HG02571 (cell line): ENCODE measurements at regions not wholly inside any gene's neighbourhood (a gene's known extent, or its start where the extent isn't known, plus 50 kb on each side); places are given as distances from the start of the nearest gene placed in this dataset.
"Not testable (repeated sequence)": the region's sequence is repeated elsewhere in the genome, so short reads cannot be mapped to it uniquely, and the experiment has no call there.

Experiments
- ATAC-seq: cut with Tn5 transposase; IDR thresholded peaks from one replicate; pipeline ENCODE4 v1.9.1; 2021; ENCODE audit warnings: mild to moderate bottlenecking, moderate library complexity; ENCODE audit not compliant: unreplicated experiment

DNA sequence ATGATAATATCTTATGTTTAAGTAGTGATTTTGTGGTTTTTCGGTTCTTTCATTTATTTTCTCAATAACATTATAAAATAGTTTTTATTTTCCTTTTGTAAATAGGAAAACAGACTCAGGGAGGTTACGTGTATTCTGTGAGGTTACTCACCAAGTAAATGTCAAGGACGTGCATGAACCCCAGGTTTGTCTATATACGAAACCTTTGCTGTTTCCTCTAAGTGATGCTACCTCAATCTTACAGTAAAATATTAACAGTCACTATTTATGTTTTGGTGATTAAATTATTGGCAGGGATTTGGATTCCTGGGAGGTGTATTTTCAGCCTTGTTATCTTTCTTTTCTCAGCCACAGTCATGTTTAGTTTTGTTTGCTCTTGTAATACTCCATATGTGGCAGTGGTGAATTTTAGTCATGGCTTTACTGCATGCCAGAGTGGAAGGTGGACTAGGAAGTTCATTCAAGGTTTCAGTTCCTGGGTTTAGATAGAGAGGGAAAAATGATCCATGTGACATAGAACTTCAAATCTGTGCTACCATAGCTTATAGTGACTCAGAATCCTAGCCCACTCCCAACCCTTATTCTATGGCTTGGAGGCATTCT is 139.9 kb downstream of the ARL4A start:
- no peak for ATAC-seq

GRCh38 chr7:12827920-12828319 is 140.5 kb downstream of the ARL4A start:
- no peak for ATAC-seq

DNA sequence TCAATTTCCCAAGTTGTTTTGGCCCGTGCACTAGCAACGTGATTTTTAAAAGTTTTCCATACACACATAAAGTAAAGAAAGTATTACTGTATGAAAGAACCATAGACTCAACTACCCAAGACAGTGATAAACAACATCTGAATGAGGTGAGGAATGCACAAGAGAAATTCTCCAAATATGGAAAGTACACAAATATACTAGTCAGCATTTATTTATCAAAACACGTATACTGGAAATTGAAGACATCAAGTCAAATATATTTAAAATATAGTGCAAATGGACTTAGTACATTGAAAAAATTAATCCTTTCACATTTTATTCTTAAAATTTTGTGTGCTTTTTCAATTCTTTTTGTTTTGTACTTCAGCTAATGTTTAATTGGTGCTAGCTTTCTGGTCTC is 143.6 kb downstream of the ARL4A start:
- no peak for ATAC-seq

DNA sequence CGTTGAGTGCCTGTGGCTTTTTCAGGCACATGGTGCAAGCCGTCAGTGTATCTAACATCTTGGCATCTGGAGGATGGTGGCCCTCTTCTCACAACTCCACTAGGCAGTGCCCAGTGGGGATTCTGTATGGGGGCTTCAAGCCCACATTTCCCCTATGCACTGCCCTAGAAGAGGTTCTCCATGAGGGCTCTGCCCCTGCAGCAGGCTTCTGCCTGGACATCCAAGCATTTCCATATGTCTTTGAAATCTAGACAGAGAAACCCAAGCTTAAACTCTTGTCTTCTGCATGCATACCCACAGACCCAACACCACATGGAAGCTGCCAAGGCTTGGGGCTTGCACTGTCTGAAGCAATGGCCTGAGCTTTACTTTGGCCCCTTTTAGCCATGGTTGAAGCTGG is 146.4 kb downstream of the ARL4A start:
- ATAC-seq = no peak

- ATAC-seq = no peak
Observed at GRCh38 chr7:12834782-12835181, 147.3 kb downstream of the ARL4A start.

GRCh38 chr7:12839508-12840153 is 152.2 kb downstream of the ARL4A start:
- no peak for ATAC-seq

DNA sequence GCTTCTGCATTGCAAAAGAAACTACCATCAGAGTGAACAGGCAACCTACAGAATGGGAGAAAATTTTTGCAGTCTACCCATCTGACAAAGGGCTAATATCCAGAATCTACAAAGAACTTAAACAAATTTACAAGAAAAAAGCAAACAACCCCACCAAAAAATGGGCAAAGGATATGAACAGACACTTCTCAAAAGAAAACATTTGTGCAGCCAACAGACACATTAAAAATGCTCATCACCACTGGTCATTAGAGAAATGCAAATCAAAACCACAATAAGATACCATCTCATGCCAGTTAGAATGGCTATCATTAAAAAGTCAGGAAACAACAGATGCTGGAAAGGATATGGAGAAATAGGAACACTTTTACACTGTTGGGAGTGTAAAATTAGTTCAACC is 157.3 kb downstream of the ARL4A start:
- not testable (repeated sequence) for ATAC-seq

DNA sequence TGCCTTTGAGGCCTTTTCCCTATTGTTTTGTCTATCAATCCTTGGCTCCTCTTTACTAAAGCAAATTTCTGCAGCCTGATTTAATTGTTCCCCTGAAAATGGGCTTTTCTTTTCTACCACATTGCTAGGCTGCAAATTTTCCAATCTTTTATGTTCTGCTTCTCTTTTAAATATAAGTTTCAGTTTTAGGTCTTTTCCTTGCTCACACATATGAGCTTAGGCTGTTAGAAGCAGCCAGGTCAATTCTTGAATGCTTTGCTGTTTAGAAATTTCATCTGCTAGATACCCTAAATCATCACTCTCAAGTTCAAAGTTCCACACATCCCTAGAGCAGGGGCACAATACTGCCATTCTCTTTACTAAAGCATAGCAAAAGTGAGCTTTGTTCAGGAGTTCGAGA is 159.6 kb downstream of the ARL4A start:
- ATAC-seq = no peak

DNA sequence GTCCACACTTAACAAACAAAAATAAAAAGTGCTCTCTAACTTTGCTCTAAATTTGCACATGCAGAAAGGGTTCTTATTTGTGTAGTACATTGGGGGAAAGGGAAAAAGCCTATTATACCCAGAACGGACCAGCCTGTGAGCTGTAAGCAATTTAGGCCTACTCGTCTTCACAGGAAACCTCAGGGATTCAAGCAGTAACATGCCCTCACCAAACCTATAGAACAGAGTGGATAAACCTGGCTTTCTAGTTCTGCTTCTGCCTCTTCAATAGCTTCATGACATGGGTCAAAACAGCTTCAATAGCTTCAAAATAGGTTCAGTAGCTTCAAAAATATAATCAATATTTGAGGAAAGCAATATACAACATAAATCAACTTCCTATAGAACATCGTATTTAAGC is 163.7 kb downstream of the ARL4A start:
- ATAC-seq = no peak

DNA sequence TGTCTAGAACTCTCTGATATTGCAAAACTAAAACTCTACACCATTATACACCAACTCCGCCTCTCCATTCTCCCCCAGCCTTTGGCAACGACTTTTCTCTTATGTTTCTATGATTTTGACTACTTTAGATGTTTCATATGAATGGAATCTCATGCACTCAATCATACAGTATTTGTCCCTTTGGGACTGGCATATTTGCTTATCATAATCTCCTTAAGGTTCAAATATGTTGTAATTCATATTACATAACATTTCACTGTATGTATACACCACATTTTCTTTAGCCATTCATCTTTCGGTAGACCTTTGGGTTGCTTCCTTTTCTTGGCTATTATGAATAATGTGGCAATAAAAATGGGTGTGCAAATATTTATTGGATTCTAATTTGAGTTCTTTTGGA is 164.4 kb downstream of the ARL4A start:
- ATAC-seq = no peak

DNA sequence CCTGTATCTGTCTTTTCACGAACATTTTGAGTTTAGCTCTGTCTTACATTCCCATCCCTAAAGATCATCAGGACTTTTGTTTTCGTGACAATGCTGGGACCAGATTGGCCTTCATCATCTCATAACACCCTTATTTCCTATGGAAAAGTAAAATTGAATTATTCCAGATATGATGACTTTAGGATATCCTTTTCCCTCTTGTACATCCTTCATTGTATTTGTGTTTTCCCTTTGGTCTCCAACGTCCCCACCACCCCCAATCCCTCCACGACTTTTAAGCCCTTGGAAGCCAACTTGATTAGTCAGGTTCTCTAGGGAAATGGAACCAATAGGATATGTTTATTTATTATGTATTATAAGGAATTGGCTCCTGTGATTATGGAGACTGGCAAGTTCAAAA is 167.6 kb downstream of the ARL4A start:
- no peak for ATAC-seq

- no peak for ATAC-seq
Observed at GRCh38 chr7:12859761-12860160, 172.3 kb downstream of the ARL4A start.

DNA sequence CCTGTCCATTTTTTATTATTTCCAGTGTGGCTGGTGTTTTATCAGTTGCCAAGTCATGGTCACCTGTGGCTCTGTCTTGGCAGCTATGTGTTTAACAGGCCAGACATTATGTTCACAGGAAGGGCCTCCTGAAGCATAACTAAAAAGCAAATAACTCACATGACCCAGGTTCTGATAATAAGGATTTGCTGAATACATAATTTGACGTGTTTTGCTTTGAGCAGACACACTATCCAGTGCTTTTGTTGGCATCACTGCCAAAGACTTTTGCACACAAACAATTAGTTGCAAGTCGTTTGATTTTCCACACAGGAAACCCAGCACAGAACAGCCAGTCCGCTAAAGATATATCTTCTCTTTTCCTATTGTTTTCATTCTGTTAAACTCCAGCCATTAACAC is 173.6 kb downstream of the ARL4A start:
- ATAC-seq = no peak

GRCh38 chr7:12862146-12862545 is 174.7 kb downstream of the ARL4A start:
- no peak for ATAC-seq

DNA sequence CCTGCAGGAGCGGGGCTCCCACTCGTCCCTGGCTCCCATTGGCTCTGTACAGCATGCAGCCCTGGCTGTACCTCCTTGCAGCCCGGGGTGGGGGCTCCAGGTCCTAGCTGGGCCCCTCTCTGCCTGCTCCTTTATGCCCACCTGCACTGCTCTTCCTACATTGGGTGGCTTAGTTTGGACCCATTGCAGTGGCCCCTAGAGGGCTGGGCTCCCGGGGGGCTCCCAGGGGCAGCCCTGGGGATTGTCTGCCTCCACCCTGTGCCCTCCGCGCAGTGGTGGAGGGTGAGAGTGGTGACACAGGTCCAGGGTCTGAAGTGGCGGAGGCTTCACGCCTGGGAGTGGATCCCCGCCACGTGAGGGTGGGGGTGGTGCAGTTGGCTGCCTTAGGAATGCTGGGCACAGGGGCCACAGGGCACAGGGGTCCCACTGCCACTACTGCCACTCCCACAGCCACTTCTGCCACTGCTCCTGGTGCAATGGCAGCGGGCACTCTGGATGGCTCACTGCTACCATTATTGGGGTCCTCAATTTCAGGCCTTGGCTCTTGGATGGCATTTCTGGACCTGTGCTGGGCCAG is 177.1 kb downstream of the ARL4A start:
- ATAC-seq = no peak

DNA sequence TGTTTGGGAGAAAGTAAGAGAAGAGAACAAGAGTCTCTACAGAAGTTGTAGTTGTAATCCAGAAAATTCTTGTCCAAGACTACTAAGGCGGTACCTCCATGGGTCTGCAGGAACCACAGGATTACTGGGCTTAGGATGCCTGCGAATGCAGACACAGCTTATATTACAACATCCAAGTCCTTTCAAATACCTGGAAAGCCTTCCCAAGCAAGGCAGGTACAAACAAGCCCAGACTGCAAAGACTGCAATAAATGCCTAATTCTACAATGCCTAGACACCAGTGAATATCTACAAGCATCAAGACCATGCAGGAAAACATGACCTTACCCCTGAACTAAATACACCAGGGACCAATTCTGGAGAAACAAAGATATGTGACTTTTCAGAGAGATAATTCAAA is 178.2 kb downstream of the ARL4A start:
- no peak for ATAC-seq

GRCh38 chr7:12866207-12866606 is 178.8 kb downstream of the ARL4A start:
- ATAC-seq = no peak

GRCh38 chr7:12868027-12868426 is 180.6 kb downstream of the ARL4A start:
- no peak for ATAC-seq

GRCh38 chr7:12870219-12870618 is 182.8 kb downstream of the ARL4A start:
- ATAC-seq = no peak

- ATAC-seq = no peak
Observed at GRCh38 chr7:12872487-12872886, 185.1 kb downstream of the ARL4A start.

DNA sequence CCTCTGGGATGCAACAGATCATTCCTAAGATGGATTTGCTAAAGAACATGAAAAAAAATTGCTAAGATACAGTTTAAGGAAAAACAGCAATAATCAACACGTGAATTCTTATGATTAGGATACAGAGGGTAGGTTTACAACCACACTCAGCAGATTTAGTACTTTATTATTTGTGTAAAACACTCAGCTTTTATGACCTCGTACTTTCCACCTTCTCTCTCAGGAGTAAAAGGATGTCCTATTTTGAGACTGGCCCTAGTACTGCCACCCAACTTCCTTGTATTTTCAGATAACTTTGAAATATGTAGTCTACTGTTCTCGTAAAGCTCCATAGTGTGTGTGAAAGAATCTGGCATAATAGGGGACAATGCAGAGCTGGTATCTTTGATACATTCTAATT is 186.1 kb downstream of the ARL4A start:
- ATAC-seq = no peak

- ATAC-seq = no peak
Observed at GRCh38 chr7:12879139-12879538, 191.7 kb downstream of the ARL4A start.

DNA sequence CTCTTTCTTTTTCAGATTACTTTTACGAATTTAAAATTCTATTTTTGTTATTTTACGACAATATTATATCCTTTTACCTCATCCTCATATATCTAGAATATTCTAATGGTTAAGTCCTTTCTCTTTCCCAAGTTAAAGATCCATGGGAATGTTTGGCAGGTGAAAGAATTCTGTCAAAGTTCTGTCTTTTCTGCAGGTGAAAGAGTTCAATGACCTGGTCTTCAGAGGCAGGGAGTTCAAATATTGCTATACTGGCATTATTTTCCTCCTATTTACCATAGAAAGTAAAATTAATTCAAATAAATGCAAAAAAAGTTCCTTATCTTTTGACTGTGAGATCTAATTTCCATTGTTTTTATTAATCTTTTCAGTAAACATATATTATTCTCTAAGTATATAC is 194.3 kb downstream of the ARL4A start:
- ATAC-seq = no peak
